Loucy (cell line): ENCODE measurements at regions not wholly inside any gene's neighbourhood (a gene's known extent, or its start where the extent isn't known, plus 50 kb on each side); places are given as distances from the start of the nearest gene placed in this dataset.

Source experiments
- H2AFZ ChIP-seq: fragments of 200-600 bp; sonication (generic); 2 replicates; pipeline ENCODE4 v1.6.0; 2016; ENCODE audit warnings: antibody characterized with exemption, mild to moderate bottlenecking, low read length, moderate library complexity
- H3F3A ChIP-seq: fragments of 200-600 bp; 2 replicates; pipeline ENCODE4 v1.6.0; 2016; ENCODE audit warnings: antibody characterized with exemption, low read depth, mild to moderate bottlenecking
- H3K27me3 ChIP-seq: fragments of 200-600 bp; sonication (generic); 2 replicates; pipeline ENCODE4 v1.6.1; 2014; ENCODE audit warnings: low read length, mild to moderate bottlenecking; ENCODE audit not compliant: insufficient read depth, poor library complexity, severe bottlenecking
- H3K36me3 ChIP-seq: fragments of 200-600 bp; sonication (generic); 2 replicates; pipeline ENCODE4 v1.6.1; 2016; ENCODE audit warnings: low read length; ENCODE audit not compliant: insufficient read depth
- H3K4me1 ChIP-seq: fragments of 200-600 bp; sonication (generic); 2 replicates; pipeline ENCODE4 v1.5.1; 2014; ENCODE audit warnings: low read length, mild to moderate bottlenecking; ENCODE audit not compliant: insufficient read depth, poor library complexity, severe bottlenecking
- H3K4me2 ChIP-seq: fragments of 200-600 bp; sonication (generic); 2 replicates; pipeline ENCODE4 v1.6.0; 2014; ENCODE audit warnings: antibody characterized with exemption, low read length, low read depth, mild to moderate bottlenecking; ENCODE audit not compliant: poor library complexity, severe bottlenecking
- H3K4me3 ChIP-seq: fragments of 200-600 bp; sonication (generic); 2 replicates; pipeline ENCODE4 v1.5.1; 2014; ENCODE audit warnings: low read length, mild to moderate bottlenecking, mixed read lengths; ENCODE audit not compliant: poor library complexity, severe bottlenecking
- H3K79me2 ChIP-seq: fragments of 200-600 bp; sonication (generic); 2 replicates; pipeline ENCODE4 v1.6.1; 2014; ENCODE audit warnings: low read length; ENCODE audit not compliant: insufficient read depth
- H3K9ac ChIP-seq: fragments of 200-600 bp; sonication (generic); 2 replicates; pipeline ENCODE4 v1.6.0; 2014; ENCODE audit warnings: mild to moderate bottlenecking, low read depth, low read length, moderate library complexity; ENCODE audit not compliant: poor library complexity, severe bottlenecking
- H3K9me2 ChIP-seq: fragments of 200-600 bp; sonication (generic); replicated peaks from 2 replicates; pipeline ENCODE4 v1.6.1; 2016; ENCODE audit warnings: low read depth, low read length, mixed read lengths
- H3K9me3 ChIP-seq: fragments of 200-600 bp; sonication (generic); 2 replicates; pipeline ENCODE4 v1.6.1; 2014; ENCODE audit warnings: mild to moderate bottlenecking, antibody characterized with exemption, low read length, low read depth; ENCODE audit not compliant: insufficient read depth
- H4K20me1 ChIP-seq: fragments of 200-600 bp; sonication (generic); 2 replicates; pipeline ENCODE4 v1.6.0; 2014; ENCODE audit warnings: antibody characterized with exemption, low read length, mild to moderate bottlenecking; ENCODE audit not compliant: insufficient read depth, poor library complexity, severe bottlenecking
- EZH2phosphoT487 ChIP-seq: fragments of 200-600 bp; IDR thresholded peaks from 2 replicates; pipeline ENCODE4 v1.6.1; 2018; ENCODE audit warnings: antibody characterized with exemption, mild to moderate bottlenecking, moderate library complexity, borderline replicate concordance
- TF ChIP-seq, protein P1 (sequence below): fragments of 200-600 bp; sonication (generic); conservative IDR thresholded peaks from 2 replicates; pipeline ENCODE4 v1.5.1; 2014; ENCODE audit warnings: mild to moderate bottlenecking, antibody characterized with exemption, low read length

DNA sequence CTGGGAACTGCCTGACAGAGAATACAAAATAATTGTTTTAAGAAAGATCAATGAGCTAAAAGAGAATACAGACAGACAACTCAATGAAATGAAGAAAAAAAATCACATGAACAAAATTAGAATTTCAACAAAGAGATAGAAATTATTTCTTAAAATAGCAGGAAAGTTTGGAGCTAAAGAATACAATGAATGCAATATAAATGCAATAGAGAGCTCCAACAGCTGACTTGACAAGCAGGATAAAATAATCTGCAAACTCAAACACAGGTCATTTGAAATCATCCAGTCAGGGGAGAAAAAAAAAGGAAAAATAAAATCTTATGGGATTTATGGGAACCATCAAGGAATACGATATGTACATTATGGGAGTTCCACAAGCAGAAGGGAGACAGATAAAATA lies 902.7 kb upstream of the ZEB2 start:
- Histone ChIP-seq H3K9me3 (peaks cover 7% of the 10 kb centered on the region; the same call in 1 of the 2 replicates), H3K9ac (no peak overlapping the region), H3K79me2 (no peaks in the 10 kb centered on the region), H4K20me1 (no peaks in the 10 kb centered on the region), H3K36me3 (no peaks in the 10 kb centered on the region), H2AFZ (no peak overlapping the region), H3K4me1 (no peaks in the 10 kb centered on the region), H3K4me3 (no peak overlapping the region), H3K27me3 (no peaks in the 10 kb centered on the region), H3K4me2 (no peak overlapping the region), H3F3A (no peaks in the 10 kb centered on the region), H3K9me2 (no peaks in the 10 kb centered on the region)
- TF ChIP-seq EZH2phosphoT487: no peak
- TF ChIP-seq, protein P1, sequence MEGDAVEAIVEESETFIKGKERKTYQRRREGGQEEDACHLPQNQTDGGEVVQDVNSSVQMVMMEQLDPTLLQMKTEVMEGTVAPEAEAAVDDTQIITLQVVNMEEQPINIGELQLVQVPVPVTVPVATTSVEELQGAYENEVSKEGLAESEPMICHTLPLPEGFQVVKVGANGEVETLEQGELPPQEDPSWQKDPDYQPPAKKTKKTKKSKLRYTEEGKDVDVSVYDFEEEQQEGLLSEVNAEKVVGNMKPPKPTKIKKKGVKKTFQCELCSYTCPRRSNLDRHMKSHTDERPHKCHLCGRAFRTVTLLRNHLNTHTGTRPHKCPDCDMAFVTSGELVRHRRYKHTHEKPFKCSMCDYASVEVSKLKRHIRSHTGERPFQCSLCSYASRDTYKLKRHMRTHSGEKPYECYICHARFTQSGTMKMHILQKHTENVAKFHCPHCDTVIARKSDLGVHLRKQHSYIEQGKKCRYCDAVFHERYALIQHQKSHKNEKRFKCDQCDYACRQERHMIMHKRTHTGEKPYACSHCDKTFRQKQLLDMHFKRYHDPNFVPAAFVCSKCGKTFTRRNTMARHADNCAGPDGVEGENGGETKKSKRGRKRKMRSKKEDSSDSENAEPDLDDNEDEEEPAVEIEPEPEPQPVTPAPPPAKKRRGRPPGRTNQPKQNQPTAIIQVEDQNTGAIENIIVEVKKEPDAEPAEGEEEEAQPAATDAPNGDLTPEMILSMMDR: no peak

GRCh38 chr2:145421841-145422240 lies 901.9 kb upstream of the ZEB2 start:
- Histone ChIP-seq H2AFZ (no peak overlapping the region), H3K9me3 (peaks cover 7% of the 10 kb centered on the region; the same call in 1 of the 2 replicates), H3K9me2 (no peaks in the 10 kb centered on the region), H3K27me3 (no peaks in the 10 kb centered on the region), H3K4me3 (no peak overlapping the region), H3K4me2 (no peak overlapping the region), H3K9ac (no peak overlapping the region), H3K4me1 (no peaks in the 10 kb centered on the region), H3F3A (no peaks in the 10 kb centered on the region), H3K79me2 (no peaks in the 10 kb centered on the region), H4K20me1 (no peaks in the 10 kb centered on the region), H3K36me3 (no peaks in the 10 kb centered on the region)
- TF ChIP-seq, protein P1: no peak
- TF ChIP-seq EZH2phosphoT487: no peak

GRCh38 chr2:145416640-145417039 lies 896.7 kb upstream of the ZEB2 start:
- H4K20me1 ChIP-seq: no peaks in the 10 kb centered on the region
- no peak for TF ChIP-seq EZH2phosphoT487
- TF ChIP-seq, protein P1: no peak

More at GRCh38 chr2:145416640-145417039, 896.7 kb upstream of the ZEB2 start:
- Histone ChIP-seq H3K4me3 (no peak overlapping the region), H3K79me2 (no peaks in the 10 kb centered on the region), H3K36me3 (no peaks in the 10 kb centered on the region), H3K27me3 (no peaks in the 10 kb centered on the region), H3K9ac (no peak overlapping the region), H3K4me1 (peaks cover 5% of the 10 kb centered on the region), H3K9me3 (no peaks in the 10 kb centered on the region; the same call in 1 of the 2 replicates), H3K9me2 (no peaks in the 10 kb centered on the region), H3K4me2 (no peak overlapping the region), H3F3A (no peaks in the 10 kb centered on the region), H2AFZ (no peak overlapping the region)
